ENCODE measurements at regions not wholly inside any gene's neighbourhood (a gene's known extent, or its start where the extent isn't known, plus 50 kb on each side); places are given as distances from the start of the nearest gene placed in this dataset.
"Not testable (repeated sequence)": the region's sequence is repeated elsewhere in the genome, so short reads cannot be mapped to it uniquely, and the experiment has no call there.

GRCh38 chr15:92848464-92848851 lies 51.7 kb upstream of the CHD2 start:
- TF ChIP-seq, protein P1, sequence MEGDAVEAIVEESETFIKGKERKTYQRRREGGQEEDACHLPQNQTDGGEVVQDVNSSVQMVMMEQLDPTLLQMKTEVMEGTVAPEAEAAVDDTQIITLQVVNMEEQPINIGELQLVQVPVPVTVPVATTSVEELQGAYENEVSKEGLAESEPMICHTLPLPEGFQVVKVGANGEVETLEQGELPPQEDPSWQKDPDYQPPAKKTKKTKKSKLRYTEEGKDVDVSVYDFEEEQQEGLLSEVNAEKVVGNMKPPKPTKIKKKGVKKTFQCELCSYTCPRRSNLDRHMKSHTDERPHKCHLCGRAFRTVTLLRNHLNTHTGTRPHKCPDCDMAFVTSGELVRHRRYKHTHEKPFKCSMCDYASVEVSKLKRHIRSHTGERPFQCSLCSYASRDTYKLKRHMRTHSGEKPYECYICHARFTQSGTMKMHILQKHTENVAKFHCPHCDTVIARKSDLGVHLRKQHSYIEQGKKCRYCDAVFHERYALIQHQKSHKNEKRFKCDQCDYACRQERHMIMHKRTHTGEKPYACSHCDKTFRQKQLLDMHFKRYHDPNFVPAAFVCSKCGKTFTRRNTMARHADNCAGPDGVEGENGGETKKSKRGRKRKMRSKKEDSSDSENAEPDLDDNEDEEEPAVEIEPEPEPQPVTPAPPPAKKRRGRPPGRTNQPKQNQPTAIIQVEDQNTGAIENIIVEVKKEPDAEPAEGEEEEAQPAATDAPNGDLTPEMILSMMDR (IDR thresholded peaks at IDR 0.05; ENCODE audit: low read depth, low read length), result no peak
- H3K27me3 ChIP-seq, result no peaks in the 10 kb centered on the region
- H3K4me1 ChIP-seq, result no peaks in the 10 kb centered on the region
- H3K9me3 ChIP-seq, result no peaks in the 10 kb centered on the region
- DNase-seq, result no peak
- no peak overlapping the region for H3K4me3 ChIP-seq (ENCODE audit: low read depth, low read length)
- no peaks in the 10 kb centered on the region for H3K36me3 ChIP-seq

DNA sequence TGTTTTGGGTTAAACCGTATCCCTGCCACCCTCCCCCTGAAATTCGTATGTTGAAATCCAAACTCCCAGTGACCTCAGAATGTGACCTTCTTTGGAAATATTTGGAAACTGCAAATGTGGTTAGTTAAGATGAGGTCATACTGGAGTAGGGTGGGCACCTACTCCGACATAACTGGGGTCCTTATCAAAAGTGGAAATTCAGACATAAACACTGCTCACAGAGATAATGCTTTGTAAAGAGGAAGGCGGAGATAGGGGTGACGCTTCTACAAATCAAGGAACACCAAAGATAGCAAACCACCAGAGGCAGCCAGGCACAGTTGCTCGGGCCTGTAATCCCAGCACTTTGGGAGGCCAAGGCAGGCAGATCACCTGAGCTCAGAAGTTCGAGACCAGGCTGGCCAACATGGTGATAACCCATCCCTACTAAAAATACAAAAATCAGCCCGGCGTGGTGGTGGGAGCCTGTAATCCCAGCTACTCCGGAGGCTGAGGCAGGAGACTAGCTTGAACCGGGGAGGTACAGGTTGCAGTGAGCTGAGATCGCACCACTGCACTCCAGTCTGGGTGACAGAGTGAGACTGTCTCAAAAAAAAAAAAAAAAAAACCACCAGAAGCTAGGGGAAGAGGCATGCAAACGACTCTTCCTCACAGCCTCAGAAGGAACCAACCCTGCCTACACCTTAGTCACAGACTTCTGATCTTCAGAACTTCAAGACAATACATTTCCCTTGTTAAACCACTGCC lies 51.1 kb upstream of the CHD2 start:
- DNase-seq, result no peak
- Histone ChIP-seq H3K36me3 (no peaks in the 10 kb centered on the region), H3K4me1 (no peaks in the 10 kb centered on the region), H3K27me3 (no peaks in the 10 kb centered on the region), H3K9me3 (no peaks in the 10 kb centered on the region), H3K4me3 (ENCODE audit: low read depth, low read length) (no peak overlapping the region)
- TF ChIP-seq, protein P1 (IDR thresholded peaks at IDR 0.05; ENCODE audit: low read depth, low read length), result no peak

DNA sequence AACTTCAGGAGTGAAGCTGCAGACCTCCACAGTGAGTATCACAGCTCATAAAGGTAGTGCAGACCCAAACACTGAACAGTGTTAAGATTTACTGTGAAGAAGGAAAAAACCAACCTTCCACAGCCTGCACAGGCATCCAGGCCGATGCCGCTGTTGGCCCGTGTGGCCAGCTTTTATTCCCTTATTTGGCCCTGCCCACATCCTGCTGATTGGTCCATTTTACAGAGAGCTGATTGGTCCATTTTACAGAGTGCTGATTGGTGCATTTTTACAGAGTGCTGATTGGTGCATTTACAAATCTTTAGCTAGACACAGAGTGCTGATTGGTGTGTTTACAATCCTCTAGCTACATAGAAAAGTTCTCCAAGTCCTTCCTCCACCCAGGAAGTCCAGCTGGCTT lies 49.9 kb upstream of the CHD2 start:
- H3K4me1 ChIP-seq; H3K27me3 ChIP-seq; DNase-seq; H3K36me3 ChIP-seq; H3K9me3 ChIP-seq; H3K4me3 ChIP-seq (ENCODE audit: low read depth, low read length): not testable (repeated sequence)

Measured in BE2C (cell line).